Gastroesophageal sphincter (tissue), 4 donors: ENCODE measurements at regions not wholly inside any gene's neighbourhood (a gene's known extent, or its start where the extent isn't known, plus 50 kb on each side); places are given as distances from the start of the nearest gene placed in this dataset.

Experiments used
- ATAC-seq: fragments of 150-250 bp; one replicate; pipeline ENCODE4 v1.9.1; 2016; ENCODE audit warnings: mild to moderate bottlenecking, moderate library complexity
- H3K27ac ChIP-seq, 4 donors: fragments of 200-600 bp; sonication (generic) in 3 of 4; 1 replicate in 3 of 4; 2 replicates in 1 of 4; pipeline ENCODE4 v1.5.1; 2016 to 2019
- H3K27me3 ChIP-seq: fragments of 200-600 bp; sonication (generic); one replicate; pipeline ENCODE4 v1.5.1; 2019
- H3K36me3 ChIP-seq, 2 donors: fragments of 200-600 bp; sonication (generic); one replicate each; pipeline ENCODE4 v1.5.1; 2019; ENCODE audit warnings: control low read depth in 1 of 2
- H3K4me1 ChIP-seq, 3 donors: fragments of 200-600 bp; sonication (generic); 1 replicate in 2 of 3; 2 replicates in 1 of 3; pipeline ENCODE4 v1.5.1; 2016 to 2019; ENCODE audit warnings: control low read depth in 2 of 3
- H3K4me3 ChIP-seq, 2 donors: fragments of 200-600 bp; sonication (generic); one replicate each; pipeline ENCODE4 v1.5.1; 2019; ENCODE audit warnings: mild to moderate bottlenecking in 1 of 2, moderate library complexity in 1 of 2
- H3K9me3 ChIP-seq, 3 donors: fragments of 200-600 bp; sonication (generic); one replicate each; pipeline ENCODE4 v1.5.1; 2017 to 2019; ENCODE audit warnings: control low read depth in 2 of 3
- EP300 ChIP-seq: sonication (generic); formaldehyde crosslinking; IDR thresholded peaks from one replicate; pipeline ENCODE4 v1.6.1; 2017; ENCODE audit warnings: antibody characterized with exemption, mild to moderate bottlenecking
- POLR2A ChIP-seq, 2 donors: fragments of 450-650 bp; IDR thresholded peaks; one replicate each; pipeline ENCODE4 v1.6.1; 2017; ENCODE audit warnings: antibody characterized with exemption in 2 of 2, mild to moderate bottlenecking in 2 of 2, moderate library complexity in 1 of 2
- POLR2AphosphoS5 ChIP-seq: sonication (generic); formaldehyde crosslinking; IDR thresholded peaks from one replicate; pipeline ENCODE4 v1.6.1; 2017; ENCODE audit warnings: antibody characterized with exemption
- WGBS, 2 donors: methylation state at CpG; one replicate each; pipeline ENCODE4 v1.1.5; 2018; ENCODE audit warnings: low coverage in 1 of 2; 5-methylcytosine and 5-hydroxymethylcytosine counted together
- TF ChIP-seq, protein P1 (sequence below), 4 experiments: fragments of 200-600 bp in 2 of 4; fragments of 450-650 bp in 2 of 4; sonication (generic) in 1 of 4; IDR thresholded peaks; one replicate each; pipeline ENCODE4 v1.5.1; 2017 to 2019; ENCODE audit warnings: antibody characterized with exemption in 4 of 4, mild to moderate bottlenecking in 2 of 4, moderate library complexity in 2 of 4

DNA sequence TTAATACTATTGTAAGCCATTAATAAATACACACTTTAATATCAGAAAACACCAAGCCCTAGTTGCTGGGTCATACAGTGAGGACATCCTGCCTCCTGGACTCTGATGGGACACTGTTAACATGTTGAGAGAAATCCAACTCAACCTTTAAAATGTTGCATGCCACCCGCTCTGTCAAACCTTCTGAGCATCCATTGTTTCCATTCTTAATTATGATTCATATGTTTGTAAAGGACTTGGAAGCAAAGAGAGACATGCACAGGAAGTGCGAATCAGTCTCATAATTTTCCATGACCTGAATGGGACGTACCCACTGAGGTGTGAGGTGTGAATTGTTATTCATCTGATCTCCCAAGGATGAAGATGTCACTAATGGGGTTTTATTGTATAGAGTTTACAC lies 186.4 kb downstream of the CAAP1 start:
- no peak for ATAC-seq
- H3K4me1 ChIP-seq: no peaks in the 10 kb centered on the region
- H3K9me3 ChIP-seq: no peaks in the 10 kb centered on the region
- H3K27me3 ChIP-seq: no peaks in the 10 kb centered on the region
- no peak overlapping the region for H3K4me3 ChIP-seq
- TF ChIP-seq POLR2AphosphoS5 (no peak), EP300 (no peak), POLR2A (IDR thresholded peaks at IDR 0.05) (no peak)
- TF ChIP-seq, protein P1, sequence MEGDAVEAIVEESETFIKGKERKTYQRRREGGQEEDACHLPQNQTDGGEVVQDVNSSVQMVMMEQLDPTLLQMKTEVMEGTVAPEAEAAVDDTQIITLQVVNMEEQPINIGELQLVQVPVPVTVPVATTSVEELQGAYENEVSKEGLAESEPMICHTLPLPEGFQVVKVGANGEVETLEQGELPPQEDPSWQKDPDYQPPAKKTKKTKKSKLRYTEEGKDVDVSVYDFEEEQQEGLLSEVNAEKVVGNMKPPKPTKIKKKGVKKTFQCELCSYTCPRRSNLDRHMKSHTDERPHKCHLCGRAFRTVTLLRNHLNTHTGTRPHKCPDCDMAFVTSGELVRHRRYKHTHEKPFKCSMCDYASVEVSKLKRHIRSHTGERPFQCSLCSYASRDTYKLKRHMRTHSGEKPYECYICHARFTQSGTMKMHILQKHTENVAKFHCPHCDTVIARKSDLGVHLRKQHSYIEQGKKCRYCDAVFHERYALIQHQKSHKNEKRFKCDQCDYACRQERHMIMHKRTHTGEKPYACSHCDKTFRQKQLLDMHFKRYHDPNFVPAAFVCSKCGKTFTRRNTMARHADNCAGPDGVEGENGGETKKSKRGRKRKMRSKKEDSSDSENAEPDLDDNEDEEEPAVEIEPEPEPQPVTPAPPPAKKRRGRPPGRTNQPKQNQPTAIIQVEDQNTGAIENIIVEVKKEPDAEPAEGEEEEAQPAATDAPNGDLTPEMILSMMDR (IDR thresholded peaks at IDR 0.05): no peak
- no peaks in the 10 kb centered on the region for H3K36me3 ChIP-seq
- 57 to 79% methylated on average over 3 of the region's 3 CpGs for WGBS, 2 donors
- H3K27ac ChIP-seq: no peak overlapping the region

DNA sequence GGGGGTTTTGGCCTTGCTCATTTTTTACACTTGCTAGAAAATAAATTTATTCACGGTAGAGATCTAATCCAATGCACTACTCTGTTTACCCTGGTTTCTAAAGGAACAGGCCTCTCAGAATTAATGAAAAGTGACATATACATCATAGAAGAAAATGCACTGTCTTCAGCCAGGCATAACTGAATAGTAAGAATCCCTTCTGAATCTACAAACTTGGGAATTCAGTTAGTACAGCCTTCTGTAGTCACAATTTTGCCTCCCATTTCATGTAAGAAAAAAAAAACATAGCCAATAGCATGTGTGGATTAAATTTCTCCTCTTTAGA lies 197.3 kb downstream of the CAAP1 start:
- Histone ChIP-seq H3K4me1 (no peaks in the 10 kb centered on the region), H3K4me3 (no peak overlapping the region), H3K9me3 (peaks cover 0 to 14% (median 0%) of the 10 kb centered on the region in 3 donors), H3K27me3 (no peaks in the 10 kb centered on the region), H3K36me3 (no peaks in the 10 kb centered on the region), H3K27ac (no peak overlapping the region)
- no peak for ATAC-seq
- 50% methylated on average over 1 of the region's 1 CpG for WGBS, 2 donors
- TF ChIP-seq, protein P1 (IDR thresholded peaks at IDR 0.05): no peak
- TF ChIP-seq POLR2AphosphoS5: no peak
- no peak for TF ChIP-seq EP300
- no peak for TF ChIP-seq POLR2A (IDR thresholded peaks at IDR 0.05)

DNA sequence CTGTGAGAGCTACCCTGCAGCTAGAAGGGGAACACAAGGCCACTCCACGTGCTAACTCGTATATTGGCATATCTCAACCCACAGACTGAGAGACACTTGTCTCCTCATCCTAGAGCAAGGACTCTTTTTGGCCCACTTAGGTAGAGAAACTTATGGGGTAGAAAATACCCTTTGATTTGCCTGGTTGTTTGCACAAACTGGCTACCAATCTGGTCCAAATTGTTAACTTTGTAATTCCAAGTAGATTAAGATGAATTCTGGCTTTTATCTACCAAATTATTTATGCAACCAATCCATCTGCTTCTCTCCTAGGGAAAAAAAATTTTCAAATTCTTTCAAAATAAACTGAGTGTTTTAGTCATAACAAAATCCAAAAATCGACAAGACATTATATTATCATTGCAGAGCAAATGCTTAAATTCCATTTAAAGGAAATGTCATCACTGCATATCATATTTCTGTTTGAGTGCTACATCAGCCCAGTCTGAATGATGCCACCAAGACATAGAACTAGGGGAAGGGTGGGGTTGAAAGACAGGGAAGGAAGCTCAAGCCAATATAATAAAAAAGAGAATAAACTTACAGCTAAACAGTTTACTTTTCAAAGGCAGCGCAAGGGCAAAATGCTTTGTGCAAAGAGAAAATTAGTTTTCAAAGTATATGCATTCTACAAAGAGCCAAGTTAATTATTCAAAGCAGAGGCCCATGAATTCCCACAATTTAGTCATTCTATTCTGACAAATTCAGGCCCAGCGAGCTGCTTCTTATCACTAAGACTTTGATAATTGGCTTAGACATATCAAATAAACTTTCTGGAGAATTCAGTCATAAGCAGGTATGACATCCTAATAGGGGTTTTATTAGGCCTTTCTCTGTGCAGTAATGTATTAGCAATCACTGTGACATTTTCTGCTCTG lies 198.0 kb downstream of the CAAP1 start:
- Histone ChIP-seq H3K36me3 (no peaks in the 10 kb centered on the region), H3K4me1 (no peaks in the 10 kb centered on the region), H3K27me3 (no peaks in the 10 kb centered on the region), H3K9me3 (peaks cover 0 to 12% (median 0%) of the 10 kb centered on the region in 3 donors), H3K4me3 (no peak overlapping the region), H3K27ac (no peak overlapping the region)
- no peak for TF ChIP-seq POLR2A (IDR thresholded peaks at IDR 0.05)
- no peak for TF ChIP-seq POLR2AphosphoS5
- no peak for TF ChIP-seq EP300
- TF ChIP-seq, protein P1 (IDR thresholded peaks at IDR 0.05): no peak
- ATAC-seq: no peak
- 50 to 69% methylated on average over 3 to 5 of the region's 5 CpGs for WGBS, 2 donors

DNA sequence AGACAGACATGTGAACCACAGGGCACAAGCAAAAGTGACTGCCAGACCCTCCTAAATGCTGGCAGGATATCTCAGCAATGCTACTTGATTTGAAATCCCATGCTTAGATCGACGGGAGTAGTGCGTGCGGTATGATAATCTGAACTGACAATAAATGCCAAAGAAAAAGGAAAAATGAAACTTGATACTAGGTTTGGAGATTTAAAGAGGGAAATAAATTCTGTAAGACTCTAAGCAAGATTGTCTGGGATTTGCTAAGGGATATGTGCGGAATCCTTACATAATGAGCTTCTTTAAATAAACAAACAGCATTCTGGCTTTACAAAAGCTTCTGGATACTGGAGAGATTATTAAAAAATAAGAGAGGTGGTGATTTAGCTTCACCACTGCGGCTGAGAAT lies 203.6 kb downstream of the CAAP1 start:
- TF ChIP-seq POLR2A (IDR thresholded peaks at IDR 0.05) (no peak), EP300 (no peak), POLR2AphosphoS5 (no peak)
- TF ChIP-seq, protein P1 (IDR thresholded peaks at IDR 0.05): no peak

DNA sequence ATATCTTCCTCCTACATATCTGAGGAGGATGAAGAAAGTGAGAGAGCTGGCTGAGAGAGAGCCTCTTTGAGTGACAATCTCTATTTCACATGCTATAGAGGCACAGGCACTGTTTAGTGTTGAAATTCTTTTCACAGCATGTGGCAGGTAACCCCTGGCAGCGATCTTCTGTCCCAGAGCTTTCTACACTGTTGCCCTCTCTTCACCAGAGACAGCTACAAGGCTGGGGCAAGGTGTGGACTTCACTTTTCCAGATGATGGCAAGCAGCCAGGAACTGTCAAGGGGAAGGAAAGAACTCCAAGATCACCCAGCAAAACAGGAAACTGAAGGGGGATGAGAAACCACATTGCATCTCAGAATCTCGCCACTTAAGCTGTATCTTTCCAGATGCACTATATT lies 205.2 kb downstream of the CAAP1 start:
- no peak overlapping the region for H3K27ac ChIP-seq
- no peaks in the 10 kb centered on the region for H3K36me3 ChIP-seq
- no peaks in the 10 kb centered on the region for H3K4me1 ChIP-seq
- H3K27me3 ChIP-seq: no peaks in the 10 kb centered on the region
- no peak for ATAC-seq
- TF ChIP-seq, protein P1 (IDR thresholded peaks at IDR 0.05): no peak
- TF ChIP-seq EP300 (no peak), POLR2A (IDR thresholded peaks at IDR 0.05) (no peak), POLR2AphosphoS5 (no peak)
- H3K9me3 ChIP-seq: no peaks in the 10 kb centered on the region
- 53% methylated on average over 1 of the region's 2 CpGs; no CpG with 5 or more reads in 1 of the 2 donors for WGBS, 2 donors
- no peak overlapping the region for H3K4me3 ChIP-seq

More for the DNA sequence above, 203.6 kb downstream of the CAAP1 start:
- Histone ChIP-seq H3K36me3 (no peaks in the 10 kb centered on the region), H3K9me3 (no peaks in the 10 kb centered on the region), H3K27me3 (no peaks in the 10 kb centered on the region), H3K27ac (no peak overlapping the region), H3K4me1 (no peaks in the 10 kb centered on the region), H3K4me3 (no peak overlapping the region)
- ATAC-seq: no peak
- 86 to 87% methylated on average over 6 of the region's 6 CpGs for WGBS, 2 donors
